ENCODE measurements at regions not wholly inside any gene's neighbourhood (a gene's known extent, or its start where the extent isn't known, plus 50 kb on each side); places are given as distances from the start of the nearest gene placed in this dataset.

- ChIA-PET CTCF (ENCODE audit: partially characterized antibody) (interaction anchor here (0.8 to 1.6 kb wide), 4 partner anchors 12 to 292 kb away, joined by 3 to 4 read pairs (median 3); no protein-coding TSS in a partner anchor), POLR2A (ENCODE audit: partially characterized antibody) (no interaction called here)
- WGBS, 2 experiments (ENCODE audit: extremely low coverage in 1 of 2, insufficient coverage in 1 of 2, insufficient read length in 1 of 2, insufficient replicate concordance in 2 of 2, low coverage in 1 of 2, low lambda C conversion rate in 2 of 2, missing lambda C conversion rate in 1 of 2) = 86% methylated on average over 7 of the region's 7 CpGs; no CpG with 5 or more reads in 1 of the 2 experiments
- Histone ChIP-seq H4K20me1 (replicated peaks in 1 of 2; ENCODE audit: control insufficient read depth in 1 of 2, insufficient read depth in 2 of 2, low read length in 2 of 2) (peaks cover 0 to 5% of the 10 kb centered on the region in 2 experiments), H2BK15ac (ENCODE audit: low read length) (no peak overlapping the region), H3K9me3 (ENCODE audit: insufficient read depth in 2 of 2, low read depth in 1 of 2, low read length in 1 of 2) (peaks cover 0 to 5% of the 10 kb centered on the region in 2 experiments; a peak in 1 of 4 replicates), H3K56ac (replicated peaks; ENCODE audit: insufficient read length, low read depth, low read length) (no peak overlapping the region), H3K18ac (ENCODE audit: extremely low read depth, low read length) (no peak overlapping the region), H2BK20ac (ENCODE audit: low read length) (no peak overlapping the region), H4K8ac (ENCODE audit: extremely low read depth, insufficient read depth, low read length) (no peak overlapping the region), H3K4me2 (ENCODE audit: insufficient read depth in 1 of 2, low read depth in 2 of 2, low read length in 2 of 2) (no peak overlapping the region), H3K4me1 (replicated peaks in 1 of 4; ENCODE audit: control insufficient read depth in 3 of 4, insufficient read depth in 4 of 4, low read length in 3 of 4) (peaks cover 0 to 10% (median 2%) of the 10 kb centered on the region in 4 experiments; a peak in 3 of 7 replicates), H3K79me2 (ENCODE audit: control insufficient read depth in 1 of 2, insufficient read depth in 2 of 2, low read length in 2 of 2) (no peaks in the 10 kb centered on the region), H2BK5ac (ENCODE audit: low read depth, low read length) (no peak overlapping the region), H3K36me3 (ENCODE audit: control insufficient read depth in 2 of 4, insufficient read depth in 4 of 4, low read length in 3 of 4) (no peaks in the 10 kb centered on the region), H3K23ac (ENCODE audit: insufficient read length) (no peak overlapping the region), H3K27ac (ENCODE audit: low read depth, low read length) (no peak overlapping the region), H3K79me1 (ENCODE audit: low read depth, low read length) (no peaks in the 10 kb centered on the region), H3K23me2 (ENCODE audit: low read depth, low read length) (peaks cover 8% of the 10 kb centered on the region; the same call in 1 of the 2 replicates), H2AK5ac (ENCODE audit: low read depth, low read length) (no peak overlapping the region), H4K91ac (replicated peaks; ENCODE audit: insufficient read length, low read length) (no peak overlapping the region), H3K14ac (ENCODE audit: insufficient read length) (no peak overlapping the region), H3K9ac (replicated peaks in 1 of 4; ENCODE audit: extremely low read depth in 1 of 4, low read depth in 3 of 4, low read length in 3 of 4) (no peak overlapping the region), H2BK12ac (ENCODE audit: low read depth, low read length) (peak overlapping the region; percentile 19; the same call in 1 of the 2 replicates), H2BK120ac (replicated peaks; ENCODE audit: low read depth, low read length) (no peak overlapping the region), H4K5ac (ENCODE audit: insufficient read length, low read depth, low read length) (no peak overlapping the region), H3K4ac (replicated peaks; ENCODE audit: insufficient read length, low read depth, low read length) (no peak overlapping the region), H2AFZ (ENCODE audit: low read length) (peak overlapping the region; percentile 28; the same call in 1 of the 2 replicates), H3K4me3 (ENCODE audit: extremely low read depth in 1 of 4, insufficient read depth in 2 of 4, low read depth in 3 of 4, low read length in 4 of 4) (no peak overlapping the region), H3K27me3 (replicated peaks in 1 of 4; ENCODE audit: control insufficient read depth in 3 of 4, extremely low read depth in 1 of 4, insufficient read depth in 3 of 4, low read length in 3 of 4) (no peaks in the 10 kb centered on the region)
- no peak for FAIRE-seq
- DNase-seq (ENCODE audit: low read depth in 1 of 2, low spot score in 2 of 2) = no peak
- TF ChIP-seq SAP30 (IDR thresholded peaks at IDR 0.05; ENCODE audit: insufficient read depth, insufficient replicate concordance, low read length) (no peak), EZH2 (IDR thresholded peaks at IDR 0.05; ENCODE audit: low read depth, low read length, severe bottlenecking) (no peak), CHD2 (IDR thresholded peaks at IDR 0.05; ENCODE audit: low read length) (no peak), TBP (IDR thresholded peaks at IDR 0.05; ENCODE audit: low read depth, low read length) (no peak)
These were observed 92.0 kb downstream of the CMPK2 start for GRCh38 chr2:6773694-6774044.

Data from H1 (cell line).